ENCODE measurements at regions not wholly inside any gene's neighbourhood (a gene's known extent, or its start where the extent isn't known, plus 50 kb on each side); places are given as distances from the start of the nearest gene placed in this dataset.

GRCh38 chr5:57816108-57816507 lies 333.5 kb upstream of the ACTBL2 start:
- TF ChIP-seq POLR2A (IDR thresholded peaks at IDR 0.05; ENCODE audit: low read depth, low read length) (no peak), SPI1 (IDR thresholded peaks at IDR 0.05; ENCODE audit: low read depth, low read length) (no peak), POLR2AphosphoS5 (IDR thresholded peaks at IDR 0.05; ENCODE audit: low read depth, low read length) (no peak), TAF1 (IDR thresholded peaks at IDR 0.05; ENCODE audit: low read depth, low read length) (no peak), PAX5 (IDR thresholded peaks at IDR 0.05; ENCODE audit: insufficient read depth, low read length, severe bottlenecking) (no peak)
